ENCODE measurements at regions not wholly inside any gene's neighbourhood (a gene's known extent, or its start where the extent isn't known, plus 50 kb on each side); places are given as distances from the start of the nearest gene placed in this dataset.

DNA sequence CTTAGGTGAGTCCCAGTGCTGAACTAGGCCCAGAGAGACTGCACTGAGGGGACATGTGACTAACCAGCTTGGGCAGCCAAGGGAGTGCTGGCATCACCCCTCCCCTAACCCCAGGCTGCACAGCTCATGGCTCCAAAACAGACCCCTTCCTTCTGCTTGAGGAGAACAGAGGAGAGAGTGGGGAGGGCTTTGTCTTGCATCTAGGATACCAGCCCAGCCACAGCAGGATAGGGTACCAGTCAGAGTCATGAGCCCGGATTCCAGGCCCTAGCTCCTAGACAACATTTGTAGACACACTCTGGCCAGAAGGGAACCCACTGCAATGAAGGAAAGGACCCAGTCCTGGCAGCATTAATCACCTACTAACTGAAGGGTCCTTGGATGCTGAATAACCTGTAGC lies 49.9 kb upstream of the PLSCR4 start:
- Histone ChIP-seq H3K36me3 (no peaks in the 10 kb centered on the region), H3K4me1 (no peaks in the 10 kb centered on the region), H3K9me3 (peaks cover 0 to 23% of the 10 kb centered on the region in 2 donors), H3K4me3 (no peak overlapping the region), H3K27ac (no peak overlapping the region), H3K27me3 (no peaks in the 10 kb centered on the region)
- no peak for DNase-seq (ENCODE audit: low spot score)
- TF ChIP-seq, protein P1, sequence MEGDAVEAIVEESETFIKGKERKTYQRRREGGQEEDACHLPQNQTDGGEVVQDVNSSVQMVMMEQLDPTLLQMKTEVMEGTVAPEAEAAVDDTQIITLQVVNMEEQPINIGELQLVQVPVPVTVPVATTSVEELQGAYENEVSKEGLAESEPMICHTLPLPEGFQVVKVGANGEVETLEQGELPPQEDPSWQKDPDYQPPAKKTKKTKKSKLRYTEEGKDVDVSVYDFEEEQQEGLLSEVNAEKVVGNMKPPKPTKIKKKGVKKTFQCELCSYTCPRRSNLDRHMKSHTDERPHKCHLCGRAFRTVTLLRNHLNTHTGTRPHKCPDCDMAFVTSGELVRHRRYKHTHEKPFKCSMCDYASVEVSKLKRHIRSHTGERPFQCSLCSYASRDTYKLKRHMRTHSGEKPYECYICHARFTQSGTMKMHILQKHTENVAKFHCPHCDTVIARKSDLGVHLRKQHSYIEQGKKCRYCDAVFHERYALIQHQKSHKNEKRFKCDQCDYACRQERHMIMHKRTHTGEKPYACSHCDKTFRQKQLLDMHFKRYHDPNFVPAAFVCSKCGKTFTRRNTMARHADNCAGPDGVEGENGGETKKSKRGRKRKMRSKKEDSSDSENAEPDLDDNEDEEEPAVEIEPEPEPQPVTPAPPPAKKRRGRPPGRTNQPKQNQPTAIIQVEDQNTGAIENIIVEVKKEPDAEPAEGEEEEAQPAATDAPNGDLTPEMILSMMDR (IDR thresholded peaks at IDR 0.05), result no peak

Measured in right atrium auricular region (tissue), 2 donors.